ENCODE measurements at regions not wholly inside any gene's neighbourhood (a gene's known extent, or its start where the extent isn't known, plus 50 kb on each side); places are given as distances from the start of the nearest gene placed in this dataset.
"Not testable (repeated sequence)": the region's sequence is repeated elsewhere in the genome, so short reads cannot be mapped to it uniquely, and the experiment has no call there.

DNA sequence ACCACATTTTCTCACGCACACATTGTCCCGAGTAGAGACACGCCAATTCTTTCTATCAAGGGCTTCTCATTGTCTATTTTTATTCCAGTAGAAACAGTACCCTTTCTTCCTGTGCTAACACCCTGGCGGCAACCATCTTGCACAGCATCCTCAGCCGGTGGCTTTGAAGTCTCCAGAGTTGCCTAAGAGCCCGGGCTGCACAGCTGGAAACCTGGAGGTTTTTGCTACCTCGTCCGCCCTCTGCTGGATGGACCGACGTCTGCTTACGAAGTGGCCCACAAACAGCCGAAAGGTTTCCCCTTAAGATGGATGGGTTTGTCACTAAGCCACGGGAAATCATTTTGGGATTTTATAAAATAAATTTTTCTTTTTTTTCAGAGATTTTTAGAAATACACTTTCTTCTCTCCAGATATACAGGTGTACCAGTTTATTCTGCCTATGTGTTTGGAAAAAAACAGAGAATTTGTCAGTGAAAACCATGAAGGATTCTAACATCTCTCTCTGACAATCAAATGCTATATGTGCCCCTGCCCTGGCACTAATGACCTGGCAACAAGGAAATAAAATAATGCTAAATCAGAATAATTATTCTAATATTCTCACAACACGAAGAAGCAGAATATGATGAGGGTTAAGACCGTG lies 81.8 kb upstream of the FAM204A start:
- TF ChIP-seq, protein P1, sequence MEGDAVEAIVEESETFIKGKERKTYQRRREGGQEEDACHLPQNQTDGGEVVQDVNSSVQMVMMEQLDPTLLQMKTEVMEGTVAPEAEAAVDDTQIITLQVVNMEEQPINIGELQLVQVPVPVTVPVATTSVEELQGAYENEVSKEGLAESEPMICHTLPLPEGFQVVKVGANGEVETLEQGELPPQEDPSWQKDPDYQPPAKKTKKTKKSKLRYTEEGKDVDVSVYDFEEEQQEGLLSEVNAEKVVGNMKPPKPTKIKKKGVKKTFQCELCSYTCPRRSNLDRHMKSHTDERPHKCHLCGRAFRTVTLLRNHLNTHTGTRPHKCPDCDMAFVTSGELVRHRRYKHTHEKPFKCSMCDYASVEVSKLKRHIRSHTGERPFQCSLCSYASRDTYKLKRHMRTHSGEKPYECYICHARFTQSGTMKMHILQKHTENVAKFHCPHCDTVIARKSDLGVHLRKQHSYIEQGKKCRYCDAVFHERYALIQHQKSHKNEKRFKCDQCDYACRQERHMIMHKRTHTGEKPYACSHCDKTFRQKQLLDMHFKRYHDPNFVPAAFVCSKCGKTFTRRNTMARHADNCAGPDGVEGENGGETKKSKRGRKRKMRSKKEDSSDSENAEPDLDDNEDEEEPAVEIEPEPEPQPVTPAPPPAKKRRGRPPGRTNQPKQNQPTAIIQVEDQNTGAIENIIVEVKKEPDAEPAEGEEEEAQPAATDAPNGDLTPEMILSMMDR (conservative IDR thresholded peaks at IDR 0.05; ENCODE audit: low read depth, low read length): peak; percentile 97
- peak; percentile 97 for DNase-seq (ENCODE audit: low read depth)
- no peak overlapping the region for H3K4me3 ChIP-seq (ENCODE audit: low read depth, low read length)

DNA sequence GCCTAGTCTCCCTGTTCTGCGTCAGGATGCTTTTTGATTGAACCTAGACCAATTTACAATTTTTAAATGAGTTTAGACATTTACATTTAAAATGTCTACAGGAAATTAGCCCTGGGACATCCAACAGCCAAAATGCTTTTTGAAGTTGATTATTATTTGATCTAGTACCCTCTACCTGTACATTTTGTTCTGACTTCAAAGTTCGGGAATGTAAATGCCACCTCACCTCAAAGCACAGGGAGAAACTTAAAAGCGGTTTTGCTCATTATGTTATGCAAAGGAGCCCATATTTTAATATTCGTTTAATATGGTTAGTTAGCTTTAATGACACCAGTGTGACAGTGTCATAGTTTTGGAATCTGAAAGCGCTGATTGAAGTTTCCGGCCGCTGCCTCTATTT lies 80.1 kb upstream of the FAM204A start:
- DNase-seq (ENCODE audit: low read depth): no peak
- TF ChIP-seq, protein P1 (conservative IDR thresholded peaks at IDR 0.05; ENCODE audit: low read depth, low read length): no peak
- H3K4me3 ChIP-seq (ENCODE audit: low read depth, low read length): no peak overlapping the region

DNA sequence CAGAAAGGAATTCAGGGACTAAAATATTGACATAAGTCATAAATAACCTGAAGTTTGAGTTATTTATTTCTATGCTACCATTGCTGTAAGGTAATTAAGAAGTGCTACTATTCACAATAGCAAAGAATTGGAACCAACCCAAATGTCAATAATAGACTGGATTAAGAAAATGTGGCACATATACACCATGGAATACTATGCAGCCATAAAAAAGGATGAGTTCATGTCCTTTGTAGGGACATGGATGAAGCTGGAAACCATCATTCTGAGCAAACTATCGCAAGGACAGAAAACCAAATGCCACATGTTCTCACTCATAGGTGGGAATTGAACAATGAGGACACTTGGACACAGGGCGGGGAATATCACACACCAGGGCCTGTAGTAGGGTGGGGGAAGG lies 77.9 kb upstream of the FAM204A start:
- H3K4me3 ChIP-seq (ENCODE audit: low read depth, low read length); DNase-seq (ENCODE audit: low read depth): not testable (repeated sequence)

DNA sequence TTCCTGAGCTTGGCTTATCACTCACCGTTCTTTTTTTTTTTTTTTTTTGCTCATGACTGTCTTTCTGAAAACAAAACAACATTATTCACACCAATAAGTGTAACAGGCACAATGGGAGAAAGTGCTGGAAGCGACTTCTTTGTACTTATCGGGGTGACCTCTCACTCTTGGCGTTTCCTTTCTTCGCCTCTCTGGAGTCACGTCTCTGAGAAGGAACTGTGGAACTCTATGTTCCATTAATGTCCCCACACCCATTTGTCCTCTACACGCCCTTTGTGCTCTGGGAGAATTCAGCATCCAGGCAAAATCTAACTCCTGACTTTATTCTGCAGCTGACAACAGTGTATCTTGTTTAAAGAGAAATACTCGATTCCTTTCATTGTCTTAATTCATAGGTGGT lies 70.8 kb upstream of the FAM204A start:
- TF ChIP-seq, protein P1 (conservative IDR thresholded peaks at IDR 0.05; ENCODE audit: low read depth, low read length): no peak
- no peak for DNase-seq (ENCODE audit: low read depth)

DNA sequence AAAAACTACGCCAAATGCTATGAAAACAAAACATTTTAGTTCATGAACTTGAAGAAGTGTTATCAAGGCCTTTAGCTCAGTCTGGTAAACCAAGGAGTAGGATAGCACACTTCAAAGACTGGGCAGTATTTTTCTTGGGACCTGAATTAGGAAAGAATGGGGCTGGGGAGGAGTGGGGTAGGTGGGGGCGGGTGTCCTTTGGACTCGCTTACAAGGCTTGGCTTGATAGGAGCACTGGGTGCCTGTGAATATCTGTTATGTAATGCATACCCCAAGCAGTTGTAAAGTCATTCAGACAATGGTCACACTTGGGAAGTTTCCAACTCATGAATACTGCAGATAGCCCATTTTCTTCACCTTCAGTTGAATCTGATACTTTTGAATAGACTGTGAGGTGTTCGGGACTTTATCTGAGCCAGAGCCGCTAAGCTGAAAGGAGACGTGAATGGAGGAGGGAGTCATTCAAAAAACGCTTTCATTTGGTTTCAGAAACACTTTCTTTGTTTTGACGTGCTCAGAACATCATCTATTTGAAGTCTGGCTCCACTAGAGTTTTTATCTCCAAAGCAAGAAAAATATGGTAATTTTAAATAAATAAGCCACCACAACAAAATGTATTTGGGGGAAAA lies 70.1 kb upstream of the FAM204A start:
- no peak overlapping the region for H3K4me3 ChIP-seq (ENCODE audit: low read depth, low read length)
- TF ChIP-seq, protein P1 (conservative IDR thresholded peaks at IDR 0.05; ENCODE audit: low read depth, low read length): no peak
- DNase-seq (ENCODE audit: low read depth): no peak

More for the DNA sequence above, 70.8 kb upstream of the FAM204A start:
- no peak overlapping the region for H3K4me3 ChIP-seq (ENCODE audit: low read depth, low read length)

DNA sequence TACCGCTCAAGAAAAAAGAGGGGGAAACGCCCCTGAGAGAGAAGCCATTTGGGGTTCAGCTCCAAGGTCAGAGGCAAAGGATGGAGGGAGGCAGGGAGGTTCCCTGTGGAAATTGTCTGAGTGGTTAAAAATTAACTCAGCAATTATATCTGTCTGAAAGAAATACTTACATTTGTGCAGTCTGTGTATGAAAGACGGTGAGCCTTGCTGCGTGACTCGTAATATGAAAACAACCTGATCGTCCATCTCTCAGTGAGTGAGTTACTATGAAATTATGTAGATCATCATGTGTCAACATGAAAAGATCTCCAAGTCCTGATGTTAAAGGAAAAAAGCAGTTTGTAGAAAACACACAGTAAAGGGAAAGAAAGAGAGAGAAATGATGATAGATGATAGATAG lies 67.2 kb upstream of the FAM204A start:
- TF ChIP-seq, protein P1 (conservative IDR thresholded peaks at IDR 0.05; ENCODE audit: low read depth, low read length): no peak
- no peak overlapping the region for H3K4me3 ChIP-seq (ENCODE audit: low read depth, low read length)
- DNase-seq (ENCODE audit: low read depth): no peak

DNA sequence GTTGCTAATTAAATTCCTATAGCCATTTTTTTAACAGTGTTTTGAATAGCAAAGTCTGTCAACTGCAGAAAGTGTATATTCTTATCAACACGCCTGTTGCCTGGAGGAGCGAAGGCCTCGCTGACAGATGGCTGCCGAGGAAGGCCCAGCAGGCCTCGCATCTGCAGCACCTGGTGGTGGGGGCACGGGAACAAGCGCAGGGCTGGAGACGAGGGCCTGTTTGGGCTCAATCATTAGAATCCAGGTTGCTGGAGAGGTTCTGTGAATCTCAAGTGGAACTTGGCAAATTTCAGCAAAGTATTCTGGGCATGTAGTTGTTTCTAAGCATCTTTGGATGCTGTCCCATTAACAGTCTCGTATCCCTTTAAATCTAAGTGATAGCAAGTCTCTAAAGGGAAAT lies 66.1 kb upstream of the FAM204A start:
- no peak overlapping the region for H3K4me3 ChIP-seq (ENCODE audit: low read depth, low read length)
- TF ChIP-seq, protein P1 (conservative IDR thresholded peaks at IDR 0.05; ENCODE audit: low read depth, low read length): no peak
- DNase-seq (ENCODE audit: low read depth): no peak

Data from choroid plexus epithelial cell (primary cell).